ENCODE measurements at regions not wholly inside any gene's neighbourhood (a gene's known extent, or its start where the extent isn't known, plus 50 kb on each side); places are given as distances from the start of the nearest gene placed in this dataset.

DNA sequence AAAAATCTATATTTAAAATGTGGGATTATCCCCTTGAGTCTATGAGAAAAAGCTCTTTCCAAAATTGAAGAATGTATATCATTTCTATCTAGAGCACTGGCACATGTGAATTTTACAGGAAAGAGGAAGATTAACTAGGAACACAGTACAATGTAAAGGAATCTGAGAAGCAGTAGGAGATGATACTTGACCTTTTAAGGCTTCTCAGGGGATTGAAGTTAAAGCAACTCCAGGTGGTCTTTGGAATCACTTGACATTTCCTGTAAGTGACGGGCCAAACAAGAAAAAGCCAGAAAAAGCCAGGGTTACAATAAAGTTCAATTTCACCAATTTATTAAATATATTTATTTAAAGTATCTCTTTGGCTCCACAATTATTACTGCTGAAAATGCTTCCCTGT, 1373.9 kb downstream of the OLFM4 start:
- no peak for TF ChIP-seq POLR2A (IDR thresholded peaks at IDR 0.05)
- TF ChIP-seq, protein P1, sequence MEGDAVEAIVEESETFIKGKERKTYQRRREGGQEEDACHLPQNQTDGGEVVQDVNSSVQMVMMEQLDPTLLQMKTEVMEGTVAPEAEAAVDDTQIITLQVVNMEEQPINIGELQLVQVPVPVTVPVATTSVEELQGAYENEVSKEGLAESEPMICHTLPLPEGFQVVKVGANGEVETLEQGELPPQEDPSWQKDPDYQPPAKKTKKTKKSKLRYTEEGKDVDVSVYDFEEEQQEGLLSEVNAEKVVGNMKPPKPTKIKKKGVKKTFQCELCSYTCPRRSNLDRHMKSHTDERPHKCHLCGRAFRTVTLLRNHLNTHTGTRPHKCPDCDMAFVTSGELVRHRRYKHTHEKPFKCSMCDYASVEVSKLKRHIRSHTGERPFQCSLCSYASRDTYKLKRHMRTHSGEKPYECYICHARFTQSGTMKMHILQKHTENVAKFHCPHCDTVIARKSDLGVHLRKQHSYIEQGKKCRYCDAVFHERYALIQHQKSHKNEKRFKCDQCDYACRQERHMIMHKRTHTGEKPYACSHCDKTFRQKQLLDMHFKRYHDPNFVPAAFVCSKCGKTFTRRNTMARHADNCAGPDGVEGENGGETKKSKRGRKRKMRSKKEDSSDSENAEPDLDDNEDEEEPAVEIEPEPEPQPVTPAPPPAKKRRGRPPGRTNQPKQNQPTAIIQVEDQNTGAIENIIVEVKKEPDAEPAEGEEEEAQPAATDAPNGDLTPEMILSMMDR (IDR thresholded peaks at IDR 0.05 in 8 of 11, conservative IDR thresholded peaks at IDR 0.05 in 3 of 11), result no peak

All from spleen (tissue), 7 donors.